HL-60 (cell line): ENCODE measurements at regions not wholly inside any gene's neighbourhood (a gene's known extent, or its start where the extent isn't known, plus 50 kb on each side); places are given as distances from the start of the nearest gene placed in this dataset.

ENCODE experiments used
- DNase-seq, 2 experiments: peaks; one replicate each; pipeline ENCODE4 v3.0.0-alpha.2; 2010 to 2020; ENCODE audit warnings: low read depth in 1 of 2, low spot score in 1 of 2
- H3K27ac ChIP-seq: fragments of 250-450 bp; sonication (Bioruptor Pico); replicated peaks from 2 replicates; pipeline ENCODE4 v1.5.1; 2020; ENCODE audit warnings: mild to moderate bottlenecking, moderate library complexity
- H3K27me3 ChIP-seq: fragments of 250-450 bp; sonication (Bioruptor Pico); 2 replicates; pipeline ENCODE4 v1.5.1; 2021; ENCODE audit warnings: mild to moderate bottlenecking, moderate library complexity; ENCODE audit not compliant: insufficient read depth, poor library complexity, severe bottlenecking
- H3K4me3 ChIP-seq: replicated peaks from 2 replicates; pipeline ENCODE4 v1.5.1; 2011; ENCODE audit warnings: mild to moderate bottlenecking, control low read depth, low read length; ENCODE audit not compliant: insufficient read depth
- CTCF ChIP-seq: IDR thresholded peaks from one replicate; pipeline ENCODE4 v1.5.1; 2011; ENCODE audit warnings: low read length, control low read depth, inconsistent platforms; ENCODE audit not compliant: insufficient read depth
- GABPA ChIP-seq: IDR thresholded peaks from 2 replicates; pipeline ENCODE4 v1.6.1; 2012; ENCODE audit warnings: low read depth
- POLR2AphosphoS5 ChIP-seq: IDR thresholded peaks from 2 replicates; pipeline ENCODE4 v1.6.1; 2012; ENCODE audit warnings: low read depth
- REST ChIP-seq: IDR thresholded peaks from 2 replicates; pipeline ENCODE4 v1.6.1; 2012; ENCODE audit warnings: low read depth; ENCODE audit not compliant: insufficient replicate concordance
- SPI1 ChIP-seq: IDR thresholded peaks from 2 replicates; pipeline ENCODE4 v1.6.1; 2012; ENCODE audit warnings: low read depth, mild to moderate bottlenecking, borderline replicate concordance

GRCh38 chr18:42459873-42460272, 504.8 kb downstream of the PIK3C3 start:
- no peak overlapping the region for H3K4me3 ChIP-seq
- H3K27me3 ChIP-seq, result no peaks in the 10 kb centered on the region
- no peak overlapping the region for H3K27ac ChIP-seq
- no peak for DNase-seq
- TF ChIP-seq POLR2AphosphoS5, result no peak
- TF ChIP-seq GABPA, result no peak
- TF ChIP-seq CTCF, result no peak
- TF ChIP-seq SPI1, result no peak
- TF ChIP-seq REST, result no peak

GRCh38 chr18:42471885-42472284, 516.9 kb downstream of the PIK3C3 start:
- Histone ChIP-seq H3K27ac (no peak overlapping the region), H3K27me3 (peaks cover 2% of the 10 kb centered on the region), H3K4me3 (no peak overlapping the region)
- DNase-seq, result no peak
- TF ChIP-seq SPI1 (no peak), CTCF (no peak), POLR2AphosphoS5 (no peak), REST (no peak), GABPA (no peak)

GRCh38 chr18:42473611-42474010, 518.6 kb downstream of the PIK3C3 start:
- Histone ChIP-seq H3K27me3 (peaks cover 2% of the 10 kb centered on the region), H3K4me3 (no peak overlapping the region), H3K27ac (no peak overlapping the region)
- no peak for DNase-seq
- TF ChIP-seq SPI1 (no peak), POLR2AphosphoS5 (no peak), REST (no peak), CTCF (no peak), GABPA (no peak)
